Transverse colon (tissue), 4 donors: ENCODE measurements at regions not wholly inside any gene's neighbourhood (a gene's known extent, or its start where the extent isn't known, plus 50 kb on each side); places are given as distances from the start of the nearest gene placed in this dataset.

Experiments used
- CTCF ChIP-seq, 5 experiments: fragments of 200-600 bp in 3 of 5; fragments of 450-650 bp in 2 of 5; sonication (generic) in 3 of 5; IDR thresholded peaks; 1 replicate in 2 of 5; 2 replicates in 3 of 5; pipeline ENCODE4 v1.5.1; 2016 to 2017; ENCODE audit warnings: antibody characterized with exemption in 5 of 5, inconsistent platforms in 3 of 5, mild to moderate bottlenecking in 2 of 5, moderate library complexity in 1 of 5
- POLR2AphosphoS5 ChIP-seq, 3 donors: sonication (generic); formaldehyde crosslinking; IDR thresholded peaks; one replicate each; pipeline ENCODE4 v1.6.1; 2016; ENCODE audit warnings: antibody characterized with exemption in 3 of 3

- no peak for TF ChIP-seq POLR2AphosphoS5 (IDR thresholded peaks at IDR 0.05)
- peak in 1 of 5 experiments; percentile 4 for TF ChIP-seq CTCF (IDR thresholded peaks at IDR 0.05)
Observed at GRCh38 chrX:3940000-3940610, 226.7 kb upstream of the PRKX start.
